ENCODE measurements at regions not wholly inside any gene's neighbourhood (a gene's known extent, or its start where the extent isn't known, plus 50 kb on each side); places are given as distances from the start of the nearest gene placed in this dataset.

DNA sequence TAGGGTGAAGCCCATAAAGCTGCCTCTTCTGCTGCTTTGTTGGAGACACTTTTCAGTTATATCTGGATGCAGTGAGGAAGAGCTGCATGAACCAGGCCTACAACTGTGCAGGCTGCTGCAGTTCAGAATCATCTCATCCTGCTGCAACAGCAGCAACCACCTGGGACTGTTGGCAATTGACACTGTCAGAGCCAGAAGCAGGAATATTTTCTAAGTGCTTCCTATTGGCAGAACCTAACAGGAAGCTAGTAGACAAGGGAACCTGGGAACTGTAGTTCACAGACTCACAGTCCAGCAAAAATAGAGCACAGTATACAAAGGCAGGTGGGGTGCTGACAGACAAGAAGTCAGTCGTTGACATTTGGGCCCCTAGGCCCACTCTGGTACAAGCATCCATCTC lies 452.9 kb upstream of the SPRED2 start:
- TF ChIP-seq, protein P1, sequence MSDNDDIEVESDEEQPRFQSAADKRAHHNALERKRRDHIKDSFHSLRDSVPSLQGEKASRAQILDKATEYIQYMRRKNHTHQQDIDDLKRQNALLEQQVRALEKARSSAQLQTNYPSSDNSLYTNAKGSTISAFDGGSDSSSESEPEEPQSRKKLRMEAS (IDR thresholded peaks at IDR 0.05): no peak
- TF ChIP-seq RAD21 (IDR thresholded peaks at IDR 0.05; ENCODE audit: low read depth) (no peak), EP300 (IDR thresholded peaks at IDR 0.05; ENCODE audit: borderline replicate concordance) (no peak)
